Gastrocnemius medialis (tissue), 4 donors: ENCODE measurements at regions not wholly inside any gene's neighbourhood (a gene's known extent, or its start where the extent isn't known, plus 50 kb on each side); places are given as distances from the start of the nearest gene placed in this dataset.

Experiments
- POLR2A ChIP-seq, 2 donors: fragments of 450-650 bp; IDR thresholded peaks; one replicate each; pipeline ENCODE4 v1.6.1; 2017; ENCODE audit warnings: antibody characterized with exemption in 2 of 2, mild to moderate bottlenecking in 2 of 2, moderate library complexity in 2 of 2
- TF ChIP-seq, protein P1 (sequence below), 5 experiments: fragments of 450-650 bp in 3 of 5; fragments of 200-600 bp in 2 of 5; sonication (generic) in 2 of 5; IDR thresholded peaks in 4 of 5; conservative IDR thresholded peaks in 1 of 5; 1 replicate in 4 of 5; 2 replicates in 1 of 5; pipeline ENCODE4 v1.5.1; 2016 to 2019; ENCODE audit warnings: antibody characterized with exemption in 5 of 5, mild to moderate bottlenecking in 3 of 5, moderate library complexity in 3 of 5

DNA sequence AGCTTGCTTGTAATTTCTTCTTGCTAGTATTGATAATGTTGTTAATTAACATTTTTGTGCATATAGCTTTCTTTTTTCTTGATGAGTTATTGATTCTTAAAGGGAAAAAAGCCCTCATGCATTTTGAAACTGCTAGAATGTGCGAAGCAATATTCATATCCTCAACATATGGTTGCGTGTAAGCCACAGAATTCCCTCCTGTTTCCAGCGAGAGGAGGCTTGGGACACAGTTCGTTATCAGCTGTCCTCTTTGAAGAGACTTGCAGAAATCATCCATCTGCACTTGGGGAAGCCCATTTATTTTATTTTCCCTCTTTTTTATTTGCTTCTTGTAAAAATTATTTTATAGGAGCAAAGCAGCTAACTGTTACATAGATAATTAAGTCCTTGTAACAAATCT, 398.0 kb downstream of the ADRA2A start:
- TF ChIP-seq POLR2A (IDR thresholded peaks at IDR 0.05) = no peak
- TF ChIP-seq, protein P1, sequence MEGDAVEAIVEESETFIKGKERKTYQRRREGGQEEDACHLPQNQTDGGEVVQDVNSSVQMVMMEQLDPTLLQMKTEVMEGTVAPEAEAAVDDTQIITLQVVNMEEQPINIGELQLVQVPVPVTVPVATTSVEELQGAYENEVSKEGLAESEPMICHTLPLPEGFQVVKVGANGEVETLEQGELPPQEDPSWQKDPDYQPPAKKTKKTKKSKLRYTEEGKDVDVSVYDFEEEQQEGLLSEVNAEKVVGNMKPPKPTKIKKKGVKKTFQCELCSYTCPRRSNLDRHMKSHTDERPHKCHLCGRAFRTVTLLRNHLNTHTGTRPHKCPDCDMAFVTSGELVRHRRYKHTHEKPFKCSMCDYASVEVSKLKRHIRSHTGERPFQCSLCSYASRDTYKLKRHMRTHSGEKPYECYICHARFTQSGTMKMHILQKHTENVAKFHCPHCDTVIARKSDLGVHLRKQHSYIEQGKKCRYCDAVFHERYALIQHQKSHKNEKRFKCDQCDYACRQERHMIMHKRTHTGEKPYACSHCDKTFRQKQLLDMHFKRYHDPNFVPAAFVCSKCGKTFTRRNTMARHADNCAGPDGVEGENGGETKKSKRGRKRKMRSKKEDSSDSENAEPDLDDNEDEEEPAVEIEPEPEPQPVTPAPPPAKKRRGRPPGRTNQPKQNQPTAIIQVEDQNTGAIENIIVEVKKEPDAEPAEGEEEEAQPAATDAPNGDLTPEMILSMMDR (IDR thresholded peaks at IDR 0.05 in 4 of 5, conservative IDR thresholded peaks at IDR 0.05 in 1 of 5) = no peak
